K562 (cell line): ENCODE measurements at regions not wholly inside any gene's neighbourhood (a gene's known extent, or its start where the extent isn't known, plus 50 kb on each side); places are given as distances from the start of the nearest gene placed in this dataset.

Source experiments
- ARID1B ChIP-seq: fragments of 450-650 bp; IDR thresholded peaks from 2 replicates; pipeline ENCODE4 v1.6.1; 2016; ENCODE audit warnings: antibody characterized with exemption, mild to moderate bottlenecking, inconsistent platforms
- ID3 ChIP-seq, 2 experiments: fragments of 250-450 bp in 1 of 2; fragments of 450-650 bp in 1 of 2; sonication (Bioruptor Pico) in 1 of 2; IDR thresholded peaks; 2 replicates each; pipeline versions ENCODE4 v1.6.1 to v1.8.0; 2016 to 2021; ENCODE audit warnings: mild to moderate bottlenecking in 2 of 2, moderate library complexity in 2 of 2, missing compliant biosample characterization in 1 of 2, missing genetic modification characterization in 1 of 2
- MEF2A ChIP-seq: IDR thresholded peaks from 2 replicates; pipeline ENCODE4 v1.6.1; 2011; ENCODE audit warnings: low read depth, mild to moderate bottlenecking, low read length, moderate library complexity; ENCODE audit not compliant: control insufficient read depth
- MGA ChIP-seq: fragments of 450-650 bp; IDR thresholded peaks from 2 replicates; pipeline ENCODE4 v1.6.1; 2016; ENCODE audit warnings: mild to moderate bottlenecking, moderate library complexity
- NR2C1 ChIP-seq, 2 experiments: fragments of 450-650 bp; IDR thresholded peaks; 2 replicates each; pipeline ENCODE4 v1.6.1; 2017; ENCODE audit warnings: mild to moderate bottlenecking in 2 of 2, antibody characterized with exemption in 1 of 2, inconsistent platforms in 1 of 2, missing compliant biosample characterization in 1 of 2, missing genetic modification characterization in 1 of 2
- POLR3A ChIP-seq: IDR thresholded peaks from 2 replicates; pipeline ENCODE4 v1.6.1; 2011; ENCODE audit warnings: borderline replicate concordance, mild to moderate bottlenecking, moderate library complexity; ENCODE audit not compliant: insufficient read length, insufficient read depth; ENCODE audit errors: extremely low read depth
- RBM14 ChIP-seq: fragments of 200-400 bp; formaldehyde crosslinking; IDR thresholded peaks from 2 replicates; pipeline ENCODE4 v1.6.1; 2018; ENCODE audit warnings: low read depth, mild to moderate bottlenecking, low read length, moderate library complexity, borderline replicate concordance; ENCODE audit not compliant: insufficient read depth
- RFX7 ChIP-seq: fragments of 250-450 bp; sonication (Bioruptor Pico); IDR thresholded peaks from 2 replicates; pipeline ENCODE4 v1.5.1; 2021; ENCODE audit warnings: mild to moderate bottlenecking
- SRF ChIP-seq, 2 experiments: fragments of 250-450, 450-650 bp in 1 of 2; sonication (Bioruptor Pico) in 1 of 2; sonication (generic) in 1 of 2; formaldehyde crosslinking; IDR thresholded peaks; 2 replicates each; pipeline versions ENCODE4 v1.5.0 to v1.5.1; 2020 to 2022; ENCODE audit warnings: mild to moderate bottlenecking in 1 of 2, missing genetic modification reagents in 1 of 2
- ZBTB34 ChIP-seq: fragments of 250-450 bp; sonication (Bioruptor Pico); IDR thresholded peaks from 2 replicates; pipeline ENCODE4 v1.8.0; 2021; ENCODE audit warnings: mild to moderate bottlenecking, moderate library complexity
- ZFX ChIP-seq: sonication (generic); formaldehyde crosslinking; IDR thresholded peaks from 2 replicates; pipeline ENCODE4 v1.8.0; 2022; ENCODE audit warnings: mild to moderate bottlenecking, missing genetic modification reagents, moderate library complexity
- ZNF232 ChIP-seq: sonication (generic); formaldehyde crosslinking; IDR thresholded peaks from 2 replicates; pipeline ENCODE4 v1.8.0; 2022; ENCODE audit warnings: mild to moderate bottlenecking, missing genetic modification reagents
- ZNF347 ChIP-seq: fragments of 450-650 bp; formaldehyde crosslinking; IDR thresholded peaks from 2 replicates; pipeline ENCODE4 v1.4.0; 2020; ENCODE audit warnings: low read depth, mild to moderate bottlenecking, moderate library complexity

- no peak for TF ChIP-seq MGA
- no peak for TF ChIP-seq ID3 (CRISPR knock-in tag; IDR thresholded peaks at IDR 0.05)
- TF ChIP-seq ID3 (tag; IDR thresholded peaks at IDR 0.05), result no peak
- no peak for TF ChIP-seq ZFX (CRISPR knock-in tag)
- TF ChIP-seq MEF2A, result no peak
- TF ChIP-seq ZNF232 (CRISPR knock-in tag), result no peak
- TF ChIP-seq ZBTB34 (CRISPR knock-in tag), result no peak
- TF ChIP-seq ARID1B, result no peak
- no peak for TF ChIP-seq SRF (CRISPR knock-in tag; IDR thresholded peaks at IDR 0.05)
- no peak for TF ChIP-seq RBM14
- TF ChIP-seq RFX7 (CRISPR knock-in tag), result no peak
- no peak for TF ChIP-seq POLR3A
- no peak for TF ChIP-seq ZNF347
- no peak for TF ChIP-seq NR2C1 (IDR thresholded peaks at IDR 0.05)
- TF ChIP-seq NR2C1 (tag; IDR thresholded peaks at IDR 0.05), result no peak
Measured at GRCh38 chr17:71970312-71970711, 150.5 kb upstream of the SOX9 start (continued).
